ENCODE measurements at regions not wholly inside any gene's neighbourhood (a gene's known extent, or its start where the extent isn't known, plus 50 kb on each side); places are given as distances from the start of the nearest gene placed in this dataset.

GRCh38 chr10:42491001-42491592, 147.3 kb downstream of the ZNF33B start:
- TF ChIP-seq CTCF (IDR thresholded peaks at IDR 0.05) = no peak
- TF ChIP-seq EZH2 (IDR thresholded peaks at IDR 0.05; ENCODE audit: borderline replicate concordance, insufficient read depth, low read depth, low read length, poor library complexity, severe bottlenecking) = no peak

Data from B cell (primary cell).